T-helper 1 cell (primary cell): ENCODE measurements at regions not wholly inside any gene's neighbourhood (a gene's known extent, or its start where the extent isn't known, plus 50 kb on each side); places are given as distances from the start of the nearest gene placed in this dataset.
"Not testable (repeated sequence)": the region's sequence is repeated elsewhere in the genome, so short reads cannot be mapped to it uniquely, and the experiment has no call there.

Experiments
- DNase-seq, 5 donors: peaks; one replicate each; pipeline ENCODE4 v3.0.0-alpha.2; 2012 to 2020

DNA sequence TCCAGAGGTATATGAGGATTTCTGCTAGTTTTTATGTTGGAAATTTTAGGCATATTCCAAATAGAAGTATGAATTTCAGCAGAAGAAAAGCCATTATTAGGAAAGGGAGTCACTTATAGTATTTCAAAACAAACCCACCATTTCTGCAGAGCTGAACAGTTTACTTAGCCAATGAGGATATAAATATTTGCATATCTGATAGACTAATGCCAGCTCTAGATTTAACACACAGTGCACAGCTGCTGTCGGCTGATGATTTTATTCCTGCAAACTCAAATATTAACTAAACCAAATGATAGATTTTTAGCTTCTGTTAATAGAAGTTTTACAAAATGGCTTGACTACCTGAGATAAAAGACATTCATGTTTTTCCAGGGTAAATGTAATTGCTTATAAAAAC, 375.8 kb upstream of the FANCL start:
- DNase-seq = no peak

DNA sequence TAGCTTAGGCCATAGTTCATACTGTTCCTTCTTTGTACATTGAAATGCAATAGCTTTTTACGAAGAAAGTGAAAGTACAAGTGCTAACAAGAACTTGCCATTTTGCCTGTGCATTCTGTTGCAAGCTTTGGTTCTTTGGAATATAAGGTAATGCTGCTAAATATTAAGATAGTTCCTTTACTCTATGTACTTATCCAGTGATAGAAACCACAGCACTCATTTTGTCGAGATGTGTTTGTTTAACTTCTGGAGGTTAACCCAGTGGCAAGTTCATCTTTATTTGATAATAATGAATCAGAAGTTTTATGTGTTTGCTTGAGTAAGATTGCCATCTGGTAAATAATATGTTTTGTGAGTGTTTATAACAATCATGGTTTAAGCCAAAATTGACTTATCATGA, 373.1 kb upstream of the FANCL start:
- no peak for DNase-seq

DNA sequence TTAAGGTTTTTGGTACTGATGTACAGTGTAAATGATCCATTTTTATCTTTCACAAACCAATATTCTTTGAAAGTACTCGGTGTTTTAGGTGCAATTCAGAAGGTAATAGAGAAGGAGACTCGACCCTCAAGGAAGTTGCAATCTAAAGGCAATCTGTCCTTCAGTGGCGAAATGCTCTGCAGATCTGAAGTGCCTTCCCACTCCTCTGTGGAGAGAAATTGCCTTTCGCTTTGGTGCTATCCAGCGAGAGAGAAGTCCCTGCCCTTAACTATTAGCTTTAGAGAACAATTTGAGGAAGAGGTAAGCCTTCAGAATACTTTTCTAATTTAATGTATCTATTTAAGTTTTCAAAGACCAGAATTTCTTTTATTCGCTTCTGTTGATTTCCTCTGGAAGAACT, 371.8 kb upstream of the FANCL start:
- no peak for DNase-seq

DNA sequence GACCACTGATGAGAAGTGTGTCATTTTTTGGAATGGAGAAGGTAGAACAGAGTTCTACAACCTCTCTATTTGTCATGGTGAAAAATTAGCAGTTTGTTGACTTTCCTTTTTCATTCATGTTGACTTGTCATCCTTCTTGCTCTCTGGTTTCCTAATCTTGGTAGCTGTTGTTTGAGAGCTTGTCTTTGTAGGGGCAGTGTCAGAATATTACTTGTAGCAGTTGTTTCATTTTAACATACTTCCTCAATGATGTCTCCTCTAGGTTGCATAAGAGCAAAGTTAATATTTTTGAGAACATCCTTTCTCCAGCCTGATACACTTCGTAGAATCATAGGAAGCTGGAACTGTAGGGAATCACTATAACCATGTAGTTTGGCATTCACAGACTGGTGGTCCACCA, 368.2 kb upstream of the FANCL start:
- DNase-seq = no peak

DNA sequence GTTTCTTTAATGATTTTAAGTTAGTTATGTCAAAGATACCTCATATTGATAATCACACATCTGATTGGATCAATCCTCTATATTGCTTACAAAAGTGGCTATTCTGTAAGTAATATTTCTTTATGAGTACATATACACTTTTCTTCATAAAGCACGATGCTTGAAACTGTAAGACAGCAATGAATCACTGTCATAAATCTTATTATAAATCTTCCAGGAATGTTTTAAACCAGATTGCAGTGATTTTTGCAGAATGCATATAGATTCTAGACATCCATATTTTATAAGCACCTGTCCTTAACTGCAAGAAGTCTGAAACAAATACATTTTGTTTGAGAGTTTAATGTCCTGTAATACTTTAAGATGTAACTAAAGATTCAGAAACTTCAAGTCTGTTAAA, 367.0 kb upstream of the FANCL start:
- DNase-seq = no peak

DNA sequence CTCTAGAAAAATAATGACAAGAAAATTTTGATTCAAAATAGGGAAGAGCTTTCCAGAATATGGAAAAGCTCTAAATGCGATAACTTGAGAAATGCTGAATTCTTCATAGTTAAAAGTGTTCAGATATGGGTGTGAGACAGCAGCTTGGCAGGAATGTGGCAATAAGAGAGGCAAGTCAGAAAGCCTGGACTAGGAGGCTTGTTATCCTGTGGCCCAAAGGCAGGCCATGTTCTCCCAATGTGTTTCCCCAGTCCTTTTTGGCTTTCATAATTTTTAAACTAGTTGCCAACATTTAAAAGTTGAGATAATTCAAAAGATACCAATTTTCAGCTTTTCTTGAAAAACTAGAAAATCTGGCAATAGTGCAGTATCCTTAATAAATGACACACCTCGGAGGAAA, 366.3 kb upstream of the FANCL start:
- no peak for DNase-seq

GRCh38 chr2:58606799-58607198, 365.7 kb upstream of the FANCL start:
- DNase-seq = no peak

GRCh38 chr2:58604096-58604495, 363.0 kb upstream of the FANCL start:
- no peak for DNase-seq

GRCh38 chr2:58601017-58601416, 359.9 kb upstream of the FANCL start:
- no peak for DNase-seq

- no peak for DNase-seq
These were observed 357.0 kb upstream of the FANCL start for GRCh38 chr2:58598171-58598570.

GRCh38 chr2:58595714-58596113, 354.6 kb upstream of the FANCL start:
- DNase-seq = no peak

GRCh38 chr2:58594762-58595161, 353.6 kb upstream of the FANCL start:
- DNase-seq = no peak

DNA sequence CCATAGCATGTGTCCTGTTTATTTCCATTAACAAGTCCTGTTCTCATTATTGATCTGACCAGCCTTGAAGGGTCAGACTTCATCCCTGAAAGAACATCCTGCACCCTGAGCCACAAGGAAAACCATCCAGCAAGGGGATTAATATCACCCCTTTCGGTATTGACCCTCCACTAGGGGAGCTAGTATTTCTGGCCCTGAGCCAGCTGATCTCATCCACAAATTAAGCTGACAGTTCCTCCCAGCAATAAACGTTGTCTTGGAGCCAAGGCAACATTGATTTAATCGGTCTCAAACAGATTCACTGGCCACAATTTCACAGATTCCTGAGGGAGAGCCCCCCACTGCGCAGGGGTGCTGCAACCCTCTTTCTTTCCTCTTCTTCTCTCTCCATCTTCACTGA, 353.1 kb upstream of the FANCL start:
- no peak for DNase-seq

GRCh38 chr2:58586178-58586577, 345.1 kb upstream of the FANCL start:
- DNase-seq = not testable (repeated sequence)

GRCh38 chr2:58585233-58585632, 344.1 kb upstream of the FANCL start:
- no peak for DNase-seq

DNA sequence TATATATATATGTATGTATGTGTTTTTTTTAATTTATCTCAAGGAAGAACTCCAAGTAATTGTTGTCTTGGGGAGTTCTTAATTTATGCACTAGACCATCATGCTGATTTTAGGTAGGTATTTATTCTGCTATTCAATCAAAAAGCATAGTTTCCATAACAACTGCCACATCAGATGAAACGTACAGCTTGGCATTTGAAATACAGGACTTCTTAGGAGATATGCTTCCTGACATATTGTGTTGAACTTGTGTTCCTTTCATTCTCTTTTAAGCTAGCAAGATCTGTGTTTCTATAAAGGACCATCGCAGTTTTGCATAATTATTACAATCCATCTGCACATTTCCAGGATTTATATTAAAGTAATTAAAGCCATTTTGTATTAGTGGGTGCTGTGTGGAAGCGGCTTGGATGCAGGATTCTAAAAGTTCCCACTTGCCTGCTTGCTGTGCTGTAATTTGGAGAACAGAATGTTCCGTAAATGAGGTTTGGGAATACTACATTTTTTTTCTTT, 343.5 kb upstream of the FANCL start:
- DNase-seq = no peak

GRCh38 chr2:58578276-58578675, 337.2 kb upstream of the FANCL start:
- DNase-seq = no peak

DNA sequence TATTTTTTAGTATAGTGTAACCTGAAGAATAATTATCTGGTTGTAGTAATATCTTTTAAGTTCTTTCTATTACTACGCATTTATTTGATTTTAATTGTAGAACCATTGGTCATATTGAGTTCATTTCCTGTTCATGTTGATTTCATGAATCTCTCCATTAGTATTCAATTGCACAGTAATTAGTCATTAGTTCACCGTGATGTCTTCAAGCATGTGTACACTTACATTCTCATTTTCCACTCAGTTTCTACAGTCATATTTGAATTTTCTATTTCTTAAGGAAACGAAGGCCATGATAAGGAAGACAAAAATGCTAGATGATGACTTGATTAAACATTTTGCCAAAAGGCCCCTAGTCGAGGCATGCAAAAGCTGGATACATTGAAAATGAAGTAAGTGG, 333.7 kb upstream of the FANCL start:
- no peak for DNase-seq

- no peak for DNase-seq
These were observed 331.6 kb upstream of the FANCL start for GRCh38 chr2:58572731-58573130.

GRCh38 chr2:58571181-58571852, 330.2 kb upstream of the FANCL start:
- peak in 1 of 5 donors; percentile 23 for DNase-seq

- peak in 1 of 5 donors; percentile 37 for DNase-seq
These were observed 328.5 kb upstream of the FANCL start for GRCh38 chr2:58569475-58570185.

- no peak for DNase-seq
These were observed 327.8 kb upstream of the FANCL start for GRCh38 chr2:58568901-58569300.

GRCh38 chr2:58562276-58562675, 321.2 kb upstream of the FANCL start:
- no peak for DNase-seq

GRCh38 chr2:58560531-58560930, 319.4 kb upstream of the FANCL start:
- DNase-seq = no peak

DNA sequence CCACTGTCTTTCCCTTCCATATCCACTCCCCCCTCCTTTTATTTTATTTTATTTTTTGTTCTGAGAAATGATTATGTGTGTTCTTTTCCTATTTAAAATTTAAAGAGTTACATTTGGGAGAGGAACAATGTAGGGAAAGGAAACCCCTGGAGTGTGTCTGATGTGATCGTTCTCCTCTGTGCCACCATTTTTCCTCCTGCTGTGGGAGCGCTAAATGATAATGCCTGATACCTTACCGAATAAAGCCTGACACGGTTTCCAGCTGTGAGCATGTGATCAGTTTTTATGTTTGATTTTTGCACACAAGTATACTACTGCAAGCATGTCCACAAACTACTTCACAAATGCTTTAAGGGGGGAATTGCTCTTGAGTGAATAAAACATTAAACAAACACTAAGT, 317.8 kb upstream of the FANCL start:
- no peak for DNase-seq
